Gastroesophageal sphincter (tissue), 4 donors: ENCODE measurements at regions not wholly inside any gene's neighbourhood (a gene's known extent, or its start where the extent isn't known, plus 50 kb on each side); places are given as distances from the start of the nearest gene placed in this dataset.

Experiments used
- ATAC-seq: fragments of 150-250 bp; one replicate; pipeline ENCODE4 v1.9.1; 2016; ENCODE audit warnings: mild to moderate bottlenecking, moderate library complexity
- H3K27ac ChIP-seq, 4 donors: fragments of 200-600 bp; sonication (generic) in 3 of 4; 1 replicate in 3 of 4; 2 replicates in 1 of 4; pipeline ENCODE4 v1.5.1; 2016 to 2019
- H3K27me3 ChIP-seq: fragments of 200-600 bp; sonication (generic); one replicate; pipeline ENCODE4 v1.5.1; 2019
- H3K36me3 ChIP-seq, 2 donors: fragments of 200-600 bp; sonication (generic); one replicate each; pipeline ENCODE4 v1.5.1; 2019; ENCODE audit warnings: control low read depth in 1 of 2
- H3K4me1 ChIP-seq, 3 donors: fragments of 200-600 bp; sonication (generic); 1 replicate in 2 of 3; 2 replicates in 1 of 3; pipeline ENCODE4 v1.5.1; 2016 to 2019; ENCODE audit warnings: control low read depth in 2 of 3
- H3K4me3 ChIP-seq, 2 donors: fragments of 200-600 bp; sonication (generic); one replicate each; pipeline ENCODE4 v1.5.1; 2019; ENCODE audit warnings: mild to moderate bottlenecking in 1 of 2, moderate library complexity in 1 of 2
- H3K9me3 ChIP-seq, 3 donors: fragments of 200-600 bp; sonication (generic); one replicate each; pipeline ENCODE4 v1.5.1; 2017 to 2019; ENCODE audit warnings: control low read depth in 2 of 3
- CTCF ChIP-seq, 4 experiments: fragments of 200-600 bp in 2 of 4; fragments of 450-650 bp in 2 of 4; sonication (generic) in 1 of 4; IDR thresholded peaks; one replicate each; pipeline ENCODE4 v1.5.1; 2017 to 2019; ENCODE audit warnings: antibody characterized with exemption in 4 of 4, mild to moderate bottlenecking in 2 of 4, moderate library complexity in 2 of 4
- EP300 ChIP-seq: sonication (generic); formaldehyde crosslinking; IDR thresholded peaks from one replicate; pipeline ENCODE4 v1.6.1; 2017; ENCODE audit warnings: antibody characterized with exemption, mild to moderate bottlenecking
- POLR2A ChIP-seq, 2 donors: fragments of 450-650 bp; IDR thresholded peaks; one replicate each; pipeline ENCODE4 v1.6.1; 2017; ENCODE audit warnings: antibody characterized with exemption in 2 of 2, mild to moderate bottlenecking in 2 of 2, moderate library complexity in 1 of 2
- POLR2AphosphoS5 ChIP-seq: sonication (generic); formaldehyde crosslinking; IDR thresholded peaks from one replicate; pipeline ENCODE4 v1.6.1; 2017; ENCODE audit warnings: antibody characterized with exemption
- WGBS, 2 donors: methylation state at CpG; one replicate each; pipeline ENCODE4 v1.1.5; 2018; ENCODE audit warnings: low coverage in 1 of 2; 5-methylcytosine and 5-hydroxymethylcytosine counted together

DNA sequence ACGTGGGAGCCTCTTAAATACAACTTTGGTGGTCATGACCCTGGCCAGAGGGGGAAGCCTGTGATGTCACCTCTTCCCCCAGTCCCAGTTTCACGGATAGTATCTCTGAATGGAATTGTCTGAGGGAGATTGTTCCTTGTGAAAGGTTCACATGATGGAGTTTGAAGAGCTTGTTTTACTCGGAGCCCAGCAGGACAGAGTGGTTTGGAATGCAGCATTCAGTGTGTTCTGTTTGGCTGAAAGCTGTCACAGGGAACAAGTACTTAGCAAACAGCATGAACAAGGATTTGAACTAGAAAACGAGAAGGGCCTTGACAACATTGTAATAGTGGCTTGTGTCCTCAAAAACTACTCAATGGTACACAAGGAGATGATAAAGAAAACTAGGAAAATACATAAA is 133.9 kb upstream of the CXorf66 start:
- no peaks in the 10 kb centered on the region for H3K27me3 ChIP-seq

GRCh38 chrX:140092121-140092520 is 126.8 kb upstream of the CXorf66 start:
- Histone ChIP-seq H3K4me1 (peaks cover 0 to 12% (median 0%) of the 10 kb centered on the region in 3 donors), H3K36me3 (no peaks in the 10 kb centered on the region), H3K27ac (no peak overlapping the region), H3K4me3 (peak overlapping the region in 1 of 2 donors; percentile 51), H3K9me3 (no peaks in the 10 kb centered on the region), H3K27me3 (no peaks in the 10 kb centered on the region)
- ATAC-seq: no peak
- no peak for TF ChIP-seq POLR2AphosphoS5
- no peak for TF ChIP-seq POLR2A (IDR thresholded peaks at IDR 0.05)
- WGBS, 2 donors: 90 to 100% methylated on average over 1 to 5 of the region's 26 CpGs

More for the DNA sequence above, 133.9 kb upstream of the CXorf66 start:
- no peak overlapping the region for H3K27ac ChIP-seq
- H3K36me3 ChIP-seq: no peaks in the 10 kb centered on the region
- H3K9me3 ChIP-seq: no peaks in the 10 kb centered on the region
- no peak overlapping the region for H3K4me3 ChIP-seq
- no peaks in the 10 kb centered on the region for H3K4me1 ChIP-seq
- WGBS, 2 donors: 0 to 39% methylated on average over 1 to 2 of the region's 4 CpGs
- TF ChIP-seq POLR2A (IDR thresholded peaks at IDR 0.05): no peak
- TF ChIP-seq POLR2AphosphoS5: no peak
- TF ChIP-seq EP300: no peak
- TF ChIP-seq CTCF (IDR thresholded peaks at IDR 0.05): no peak
- no peak for ATAC-seq

- peak; percentile 80 for ATAC-seq
- WGBS, 2 donors: 0 to 22% methylated on average over 2 to 6 of the region's 88 CpGs
These were observed 126.0 kb upstream of the CXorf66 start for GRCh38 chrX:140091125-140091886.

DNA sequence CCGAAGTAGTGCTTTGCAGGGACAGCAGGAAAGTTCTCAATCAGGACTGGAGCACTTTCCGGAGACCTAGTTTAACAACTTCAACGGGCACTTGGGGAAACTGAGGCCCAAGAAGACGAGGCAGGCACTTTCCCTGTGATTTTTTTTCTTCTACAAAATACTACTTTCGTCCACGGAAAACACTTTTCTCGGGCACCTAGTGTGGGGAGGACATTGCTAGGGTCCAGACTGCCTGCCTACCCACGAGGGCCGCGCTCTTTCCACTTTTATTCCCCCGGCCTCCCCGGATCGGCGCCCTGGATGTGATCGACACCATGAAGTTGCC is 125.4 kb upstream of the CXorf66 start:
- ATAC-seq: no peak
- WGBS, 2 donors: 15 to 18% methylated on average over 4 to 9 of the region's 15 CpGs
- Histone ChIP-seq H3K9me3 (no peaks in the 10 kb centered on the region), H3K4me3 (peak overlapping the region; percentile 44 to 51), H3K36me3 (no peaks in the 10 kb centered on the region), H3K27me3 (no peaks in the 10 kb centered on the region), H3K4me1 (peaks cover 0 to 12% (median 0%) of the 10 kb centered on the region in 3 donors), H3K27ac (no peak overlapping the region)
- TF ChIP-seq POLR2A (IDR thresholded peaks at IDR 0.05) (no peak), CTCF (IDR thresholded peaks at IDR 0.05) (no peak), EP300 (no peak), POLR2AphosphoS5 (no peak)

More at GRCh38 chrX:140091125-140091886, 126.0 kb upstream of the CXorf66 start:
- H3K27ac ChIP-seq: no peak overlapping the region
- peaks cover 0 to 12% (median 0%) of the 10 kb centered on the region in 3 donors for H3K4me1 ChIP-seq
- H3K27me3 ChIP-seq: no peaks in the 10 kb centered on the region
- H3K36me3 ChIP-seq: no peaks in the 10 kb centered on the region
- TF ChIP-seq EP300 (no peak), POLR2A (IDR thresholded peaks at IDR 0.05) (no peak), POLR2AphosphoS5 (no peak), CTCF (IDR thresholded peaks at IDR 0.05) (no peak)
- H3K4me3 ChIP-seq: peak overlapping the region; percentile 44 to 51
- H3K9me3 ChIP-seq: no peaks in the 10 kb centered on the region

- no peak overlapping the region for H3K27ac ChIP-seq
- H3K27me3 ChIP-seq: no peaks in the 10 kb centered on the region
- no peak for ATAC-seq
- no peaks in the 10 kb centered on the region for H3K36me3 ChIP-seq
- WGBS, 2 donors: 47 to 78% methylated on average over 2 of the region's 2 CpGs
- H3K9me3 ChIP-seq: no peaks in the 10 kb centered on the region
- TF ChIP-seq EP300 (no peak), CTCF (IDR thresholded peaks at IDR 0.05) (no peak), POLR2A (IDR thresholded peaks at IDR 0.05) (no peak), POLR2AphosphoS5 (no peak)
- no peak overlapping the region for H3K4me3 ChIP-seq
- peaks cover 0 to 12% (median 0%) of the 10 kb centered on the region in 3 donors for H3K4me1 ChIP-seq
These were observed 123.1 kb upstream of the CXorf66 start for GRCh38 chrX:140088438-140088837.
